COLO668 (cell line): ENCODE measurements at regions not wholly inside any gene's neighbourhood (a gene's known extent, or its start where the extent isn't known, plus 50 kb on each side); places are given as distances from the start of the nearest gene placed in this dataset.

ENCODE experiments used
- DNase-seq: peaks from one replicate; lab custom pipeline; 2025; ENCODE audit not compliant: unreplicated experiment; lab: John Stamatoyannopoulos, UW

DNA sequence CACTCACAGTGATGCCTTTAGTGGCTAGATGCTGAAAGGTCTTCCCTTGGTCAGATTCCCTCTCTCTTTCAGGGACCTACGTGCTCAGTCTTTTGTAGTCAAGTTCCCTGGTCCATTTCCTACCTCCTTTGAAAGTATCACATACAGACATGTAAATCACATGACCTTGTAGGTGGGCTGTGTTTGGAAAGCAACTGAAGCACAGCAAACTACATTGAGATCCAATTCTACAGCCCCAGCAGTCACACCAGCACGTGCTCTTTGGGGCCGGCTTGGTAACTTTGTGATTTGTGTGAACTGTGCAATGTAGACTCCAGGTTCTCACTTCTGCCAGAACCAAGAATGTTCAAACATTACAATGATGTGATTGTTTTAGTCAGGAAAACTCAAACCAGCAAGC is 89.7 kb upstream of the PLPP4 start:
- no peak for DNase-seq

- DNase-seq = no peak
These were observed 88.7 kb upstream of the PLPP4 start for GRCh38 chr10:120368338-120368737.

DNA sequence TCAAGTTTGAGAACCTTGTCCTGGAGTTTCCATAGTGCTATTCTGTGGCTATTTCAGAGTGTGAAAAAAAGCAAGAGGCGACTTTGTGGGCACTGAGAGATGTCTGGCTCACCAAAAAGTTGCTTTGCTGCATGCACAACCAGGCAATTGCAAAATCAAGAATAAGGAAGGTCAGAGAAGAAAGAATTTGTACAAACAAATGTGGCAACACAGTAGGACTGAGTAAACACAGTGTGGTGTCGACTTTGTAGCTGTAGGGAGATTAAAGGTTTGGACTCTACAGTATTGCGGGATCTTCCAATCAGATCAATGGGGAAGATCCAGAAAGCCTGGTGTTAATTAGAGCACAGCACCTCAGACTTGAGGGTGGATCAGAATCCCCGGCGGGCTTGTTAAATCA is 88.1 kb upstream of the PLPP4 start:
- no peak for DNase-seq

DNA sequence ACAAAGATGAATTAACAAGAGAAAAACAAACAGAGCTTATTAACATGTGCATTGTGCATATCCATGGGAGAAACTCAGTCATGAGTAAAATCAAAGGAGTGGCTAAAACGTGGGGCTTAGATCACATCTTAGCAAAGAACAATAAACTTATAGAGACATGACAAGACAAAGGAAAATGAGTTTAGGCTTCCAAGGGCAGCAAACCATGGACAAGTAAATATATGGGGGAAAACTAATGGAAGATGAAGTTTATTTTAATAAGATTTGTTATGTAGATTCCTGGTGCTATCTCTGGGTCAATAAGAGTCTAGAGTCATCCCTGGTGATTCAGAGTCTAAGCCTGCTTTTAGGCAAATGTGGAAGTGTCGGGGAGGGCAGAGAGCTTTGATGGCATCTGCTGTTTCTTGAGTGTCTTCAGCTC is 87.2 kb upstream of the PLPP4 start:
- no peak for DNase-seq

GRCh38 chr10:120371856-120372255 is 85.2 kb upstream of the PLPP4 start:
- no peak for DNase-seq

DNA sequence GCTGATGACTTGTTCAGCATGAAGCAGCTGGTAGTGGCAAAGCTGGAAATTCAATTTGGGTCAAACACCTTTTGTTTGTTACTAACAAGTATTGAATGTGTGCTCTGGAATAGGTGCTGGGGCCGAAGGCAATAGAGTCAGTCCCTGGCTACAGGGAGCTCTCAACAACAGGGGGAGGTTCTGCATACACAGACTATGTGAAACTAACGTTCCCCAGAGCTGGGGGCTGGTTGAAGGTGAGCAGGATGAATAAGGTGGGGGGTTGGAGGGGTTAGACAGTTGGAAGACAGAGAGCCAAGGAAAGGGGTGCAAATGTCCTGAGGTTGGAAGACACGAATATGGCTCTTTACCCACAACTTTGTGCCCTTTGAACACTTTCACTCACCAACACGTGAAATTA is 84.1 kb upstream of the PLPP4 start:
- no peak for DNase-seq

DNA sequence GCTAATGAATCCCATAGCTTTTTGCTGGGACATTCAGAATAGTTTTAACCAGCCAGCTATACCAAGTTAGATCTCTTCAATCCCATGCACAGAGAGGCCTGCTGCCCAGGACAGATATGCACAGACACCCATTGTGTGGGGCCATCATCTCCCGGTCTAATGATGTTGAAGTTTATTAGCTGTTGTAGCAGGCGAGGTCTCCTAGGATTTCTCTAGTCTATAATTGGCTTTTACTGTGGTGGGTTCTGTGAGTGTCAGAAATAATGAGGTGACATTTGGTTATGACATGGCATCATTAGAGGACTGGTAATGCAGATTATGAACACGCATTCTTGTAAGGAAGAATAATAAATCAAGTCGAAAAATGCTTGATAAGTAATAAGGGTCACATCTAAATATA is 81.4 kb upstream of the PLPP4 start:
- DNase-seq = no peak

GRCh38 chr10:120381931-120382330 is 75.1 kb upstream of the PLPP4 start:
- no peak for DNase-seq

GRCh38 chr10:120382360-120382759 is 74.7 kb upstream of the PLPP4 start:
- no peak for DNase-seq

- DNase-seq = no peak
These were observed 71.0 kb upstream of the PLPP4 start for GRCh38 chr10:120385992-120386391.

DNA sequence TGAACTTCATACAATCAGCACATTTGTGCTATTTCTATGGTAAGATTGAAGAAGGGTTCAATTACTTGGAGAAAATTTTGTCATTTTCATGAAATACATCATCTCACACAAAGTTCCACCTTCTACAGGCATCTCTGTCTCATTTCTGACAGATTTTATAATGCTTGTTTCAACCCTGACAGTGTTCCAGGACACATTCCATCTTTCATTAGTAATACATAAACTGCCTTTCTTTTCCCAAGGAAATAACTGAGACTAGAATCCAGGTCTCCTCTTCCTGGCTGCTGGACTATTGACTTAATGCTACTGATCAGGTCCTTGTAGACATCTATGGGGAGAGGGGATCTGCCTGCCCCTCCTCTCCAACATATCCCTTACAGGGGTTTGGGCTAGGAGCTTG is 70.1 kb upstream of the PLPP4 start:
- DNase-seq = no peak

- DNase-seq = no peak
These were observed 69.7 kb upstream of the PLPP4 start for GRCh38 chr10:120387326-120387725.

DNA sequence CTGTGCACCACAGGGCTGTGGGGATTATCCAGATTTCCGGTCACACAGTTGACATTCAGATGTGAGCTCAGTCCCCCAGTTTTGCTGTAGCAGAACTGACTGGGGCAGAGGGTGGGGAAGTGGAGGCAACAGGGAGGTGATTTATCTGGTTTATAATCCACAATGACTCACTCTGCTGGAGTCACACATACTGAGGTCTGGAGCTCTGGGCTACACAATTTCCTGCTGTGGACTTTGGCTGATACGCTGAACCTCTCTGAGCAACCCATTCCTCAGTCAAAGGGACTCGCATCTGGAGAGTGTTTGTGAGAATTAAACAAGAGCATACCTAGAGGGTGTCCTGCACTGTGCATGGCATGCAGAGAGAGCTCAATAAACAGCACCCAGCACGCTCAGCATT is 64.8 kb upstream of the PLPP4 start:
- DNase-seq = no peak

GRCh38 chr10:120392671-120393079 is 64.4 kb upstream of the PLPP4 start:
- no peak for DNase-seq

DNA sequence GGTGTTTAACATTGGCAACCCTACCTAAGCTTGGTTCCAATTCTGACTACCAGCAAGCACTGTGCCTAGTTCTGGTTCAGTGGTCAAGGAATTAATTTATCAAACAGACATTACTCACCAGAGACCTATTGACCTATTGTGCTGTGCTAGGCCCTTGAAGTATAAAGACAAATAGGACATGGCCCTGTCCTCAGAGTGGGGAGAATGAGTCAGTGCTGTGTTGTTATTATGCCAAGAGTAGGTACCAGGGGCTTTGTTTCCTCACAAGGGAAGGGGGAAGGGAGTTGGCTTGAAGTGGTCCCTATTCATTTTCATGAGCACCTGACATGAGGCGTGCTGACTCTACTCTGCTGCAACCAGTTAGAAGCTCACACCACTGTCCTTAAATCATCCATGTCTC is 62.6 kb upstream of the PLPP4 start:
- DNase-seq = no peak

- DNase-seq = no peak
These were observed 60.8 kb upstream of the PLPP4 start for GRCh38 chr10:120396228-120396627.

- DNase-seq = no peak
These were observed 58.8 kb upstream of the PLPP4 start for GRCh38 chr10:120398180-120398579.

- DNase-seq = no peak
These were observed 56.4 kb upstream of the PLPP4 start for GRCh38 chr10:120400601-120401000.

DNA sequence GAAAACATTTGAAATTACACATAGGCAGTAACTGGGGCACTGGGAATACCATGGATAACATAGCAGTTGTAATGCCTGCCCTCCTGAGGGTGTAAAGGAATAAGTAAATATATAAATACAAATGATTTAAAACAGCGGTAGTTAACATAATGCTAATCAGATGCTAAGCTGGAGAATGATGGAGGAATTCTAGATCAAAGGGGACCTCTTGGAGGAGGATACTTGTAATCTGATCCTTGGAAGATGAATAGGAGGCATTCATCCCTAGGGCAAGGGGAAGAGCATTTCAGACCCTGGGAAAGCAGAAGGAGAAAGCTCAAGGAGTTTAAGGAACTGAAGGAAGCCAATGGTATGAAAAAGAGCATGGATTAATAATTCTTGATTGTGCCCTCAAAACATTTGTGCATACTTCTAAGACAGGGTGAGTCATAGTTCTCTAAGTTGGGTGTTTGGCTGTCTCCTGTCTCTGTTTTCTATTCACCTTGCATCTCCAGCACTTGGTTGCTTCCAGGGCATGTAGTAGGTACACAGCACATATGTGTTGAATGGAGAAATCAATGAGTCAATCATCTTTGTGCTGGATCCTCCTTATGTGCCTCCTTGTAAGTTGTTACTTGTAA is 54.8 kb upstream of the PLPP4 start:
- no peak for DNase-seq

DNA sequence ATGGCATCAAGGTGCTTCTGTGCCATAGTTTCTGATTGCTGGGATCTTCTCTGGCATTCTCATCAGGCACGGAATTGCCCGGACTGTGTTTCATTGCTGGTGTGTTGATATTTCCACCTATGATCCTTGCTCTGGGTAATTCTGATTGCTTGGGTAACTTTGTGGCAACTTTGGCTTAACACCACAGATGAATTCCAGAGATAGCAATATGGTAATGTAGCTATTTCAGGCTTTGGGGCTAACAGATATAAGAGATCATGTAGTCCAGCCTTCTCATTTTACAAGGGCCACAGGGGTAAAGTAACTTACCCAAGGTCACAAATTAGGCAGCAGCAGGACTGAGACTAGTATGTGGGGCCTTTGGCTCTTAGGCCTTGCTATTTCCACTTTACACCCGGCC is 53.9 kb upstream of the PLPP4 start:
- no peak for DNase-seq

GRCh38 chr10:120406376-120406775 is 50.7 kb upstream of the PLPP4 start:
- DNase-seq = no peak
